22Rv1 (cell line): ENCODE measurements at regions not wholly inside any gene's neighbourhood (a gene's known extent, or its start where the extent isn't known, plus 50 kb on each side); places are given as distances from the start of the nearest gene placed in this dataset.
A peak's percentile ranks its signal among the peaks of the same experiment; 100 is the strongest.

ENCODE experiments used
- CTCF ChIP-seq: fragments of 450-650 bp; IDR thresholded peaks from 2 replicates; pipeline ENCODE4 v1.5.1; 2017; ENCODE audit warnings: mild to moderate bottlenecking
- ZFX ChIP-seq: fragments of 450-650 bp; IDR thresholded peaks from 2 replicates; pipeline ENCODE4 v1.6.1; 2017; ENCODE audit warnings: antibody characterized with exemption, borderline replicate concordance

DNA sequence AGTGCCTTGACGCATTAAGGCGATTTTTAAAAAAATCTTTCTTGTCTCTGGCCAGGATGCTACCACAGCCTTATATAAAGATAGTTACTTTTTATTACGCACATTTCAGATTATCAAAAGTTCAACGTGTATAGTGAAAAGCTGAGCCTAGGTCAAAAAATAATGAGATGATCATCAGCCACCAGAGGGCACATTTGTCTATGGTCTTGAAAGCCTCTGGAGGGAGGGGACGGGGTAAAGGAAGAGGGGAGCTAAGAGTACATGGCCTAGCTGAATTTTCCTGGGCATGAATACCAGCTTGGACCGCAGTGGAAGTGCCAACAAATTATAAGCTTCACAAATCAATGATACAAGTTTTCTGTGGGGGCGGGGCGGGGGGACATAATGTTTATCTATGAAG is 285.9 kb upstream of the SMIM30 start:
- TF ChIP-seq CTCF = peak; percentile 77
- no peak for TF ChIP-seq ZFX
